Endodermal cell (in vitro differentiated cells): ENCODE measurements at regions not wholly inside any gene's neighbourhood (a gene's known extent, or its start where the extent isn't known, plus 50 kb on each side); places are given as distances from the start of the nearest gene placed in this dataset.

Experiments used
- DNase-seq: peaks from one replicate; pipeline ENCODE4 v3.0.0-alpha.2; 2017
- H3K27ac ChIP-seq: 2 replicates; pipeline ENCODE4 v1.5.1; 2013; ENCODE audit warnings: mild to moderate bottlenecking, low read depth, low read length, moderate library complexity
- H3K27me3 ChIP-seq: 2 replicates; pipeline ENCODE4 v1.6.1; 2013; ENCODE audit warnings: mild to moderate bottlenecking, low read length, moderate library complexity; ENCODE audit not compliant: insufficient read depth, control insufficient read depth, poor library complexity, severe bottlenecking
- H3K36me3 ChIP-seq: 2 replicates; pipeline ENCODE4 v1.7.0; 2013; ENCODE audit warnings: mild to moderate bottlenecking, low read length, moderate library complexity; ENCODE audit not compliant: control insufficient read depth, insufficient read depth
- H3K4me1 ChIP-seq: one replicate; pipeline ENCODE4 v1.7.0; 2013; ENCODE audit warnings: low read length; ENCODE audit not compliant: control insufficient read depth, insufficient read depth
- H3K4me3 ChIP-seq: 2 replicates; pipeline ENCODE4 v1.5.1; 2013; ENCODE audit warnings: mild to moderate bottlenecking, low read length, moderate library complexity
- H3K9ac ChIP-seq: 2 replicates; pipeline ENCODE4 v1.6.1; 2013; ENCODE audit warnings: mild to moderate bottlenecking, low read length, moderate library complexity; ENCODE audit not compliant: poor library complexity, severe bottlenecking; ENCODE audit errors: extremely low read depth
- H3K9me3 ChIP-seq: 2 replicates; pipeline ENCODE4 v1.6.1; 2013; ENCODE audit warnings: mild to moderate bottlenecking, low read length, moderate library complexity; ENCODE audit not compliant: control insufficient read depth
- H3K27ac Mint-ChIP-seq: 2 replicates; pipeline ENCODE4 v1.8.0; 2020; ENCODE audit warnings: mixed read lengths
- H3K27me3 Mint-ChIP-seq: 2 replicates; pipeline ENCODE4 v1.8.0; 2021; ENCODE audit warnings: mild to moderate bottlenecking, mixed read lengths; ENCODE audit not compliant: insufficient read depth
- H3K36me3 Mint-ChIP-seq: 2 replicates; pipeline ENCODE4 v1.8.0; 2020; ENCODE audit warnings: low read depth, mixed read lengths
- H3K4me1 Mint-ChIP-seq: 2 replicates; pipeline ENCODE4 v1.8.0; 2020; ENCODE audit warnings: mixed read lengths
- H3K4me3 Mint-ChIP-seq: 2 replicates; pipeline ENCODE4 v1.8.0; 2020; ENCODE audit warnings: mild to moderate bottlenecking, moderate library complexity, mixed read lengths
- H3K9me3 Mint-ChIP-seq: 2 replicates; pipeline ENCODE4 v1.8.0; 2020; ENCODE audit warnings: mild to moderate bottlenecking, mixed read lengths
- CTCF ChIP-seq: fragments of 200-600 bp; sonication (generic); conservative IDR thresholded peaks from 2 replicates; pipeline ENCODE4 v1.5.0; 2021; ENCODE audit warnings: antibody characterized with exemption, mild to moderate bottlenecking
- WGBS, 2 experiments: methylation state at CpG; one replicate each; pipeline versions ENCODE4 v1.1.5 to v1.1.7; 2013; ENCODE audit warnings: missing lambda C conversion rate in 2 of 2, mixed read lengths in 1 of 2; ENCODE audit not compliant: insufficient coverage in 1 of 2, insufficient read length in 1 of 2; 5-methylcytosine and 5-hydroxymethylcytosine counted together

- Histone ChIP-seq H3K9me3 (peaks cover 13% of the 10 kb centered on the region), H3K27me3 (no peaks in the 10 kb centered on the region), H3K4me1 (peaks cover 3% of the 10 kb centered on the region), H3K36me3 (no peaks in the 10 kb centered on the region), H3K4me3 (no peak overlapping the region), H3K9ac (no peak overlapping the region), H3K27ac (no peak overlapping the region)
- no peak overlapping the region for H3K4me3 Mint-ChIP-seq
- peaks cover 14% of the 10 kb centered on the region for H3K9me3 Mint-ChIP-seq
- no peak overlapping the region for H3K27ac Mint-ChIP-seq
- 95% methylated on average over 2 of the region's 2 CpGs; no CpG with 5 or more reads in 1 of the 2 experiments for WGBS, 2 experiments
- TF ChIP-seq CTCF = no peak
- peaks cover 8% of the 10 kb centered on the region for H3K4me1 Mint-ChIP-seq
- H3K36me3 Mint-ChIP-seq = no peaks in the 10 kb centered on the region
- no peak for DNase-seq
- H3K27me3 Mint-ChIP-seq = no peaks in the 10 kb centered on the region
Observed at GRCh38 chr2:236766850-236767249, 197.2 kb downstream of the ACKR3 start.

GRCh38 chr2:236767941-236768340, 198.3 kb downstream of the ACKR3 start:
- Mint-ChIP-seq H3K36me3 (no peaks in the 10 kb centered on the region), H3K27ac (no peak overlapping the region), H3K4me1 (peaks cover 9% of the 10 kb centered on the region), H3K27me3 (peaks cover 6% of the 10 kb centered on the region), H3K4me3 (no peak overlapping the region), H3K9me3 (peaks cover 14% of the 10 kb centered on the region)
- WGBS, 2 experiments = 89 to 95% methylated on average over 6 to 7 of the region's 7 CpGs
- H3K27me3 ChIP-seq = no peaks in the 10 kb centered on the region
- peaks cover 13% of the 10 kb centered on the region for H3K9me3 ChIP-seq
- H3K4me3 ChIP-seq = no peak overlapping the region
- peaks cover 3% of the 10 kb centered on the region for H3K4me1 ChIP-seq
- H3K36me3 ChIP-seq = no peaks in the 10 kb centered on the region
- no peak for TF ChIP-seq CTCF
- no peak overlapping the region for H3K9ac ChIP-seq
- H3K27ac ChIP-seq = no peak overlapping the region
- DNase-seq = no peak

- no peak for TF ChIP-seq CTCF
- peaks cover 13% of the 10 kb centered on the region for H3K9me3 ChIP-seq
- Mint-ChIP-seq H3K4me1 (peaks cover 9% of the 10 kb centered on the region), H3K27me3 (peaks cover 6% of the 10 kb centered on the region), H3K9me3 (peaks cover 14% of the 10 kb centered on the region), H3K27ac (no peak overlapping the region), H3K4me3 (no peak overlapping the region), H3K36me3 (no peaks in the 10 kb centered on the region)
- no peak overlapping the region for H3K4me3 ChIP-seq
- no peak overlapping the region for H3K27ac ChIP-seq
- H3K9ac ChIP-seq = no peak overlapping the region
- H3K36me3 ChIP-seq = no peaks in the 10 kb centered on the region
- no peaks in the 10 kb centered on the region for H3K27me3 ChIP-seq
- H3K4me1 ChIP-seq = peaks cover 3% of the 10 kb centered on the region
- no peak for DNase-seq
- 93 to 96% methylated on average over 4 of the region's 4 CpGs for WGBS, 2 experiments
Observed at GRCh38 chr2:236768393-236769140, 198.9 kb downstream of the ACKR3 start.
